ENCODE measurements at regions not wholly inside any gene's neighbourhood (a gene's known extent, or its start where the extent isn't known, plus 50 kb on each side); places are given as distances from the start of the nearest gene placed in this dataset.

DNA sequence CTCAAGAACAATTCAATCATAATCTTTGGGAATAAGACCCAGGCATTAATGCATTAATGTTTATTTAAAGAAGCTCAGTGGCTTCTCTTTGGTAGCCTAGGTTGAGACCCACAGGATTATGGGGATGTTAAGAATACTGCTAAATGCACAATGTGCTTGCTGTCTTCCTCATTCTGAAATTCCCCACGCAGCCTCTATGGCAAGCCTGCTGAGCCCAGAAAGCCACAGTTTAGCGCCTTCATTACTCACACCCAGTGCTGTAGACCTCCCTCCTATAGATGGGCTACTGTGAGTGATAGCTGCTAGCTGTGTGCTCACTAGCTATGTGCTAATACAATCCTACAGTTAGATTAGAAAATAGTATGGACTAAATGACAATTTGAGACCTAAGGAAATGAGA is 90.6 kb downstream of the TNFSF13B start:
- ChIA-PET CTCF (interaction anchor here (1.2 kb wide), 1 partner anchor 37 kb away, joined by 3 read pairs; no protein-coding TSS in a partner anchor), POLR2A (no interaction called here)
- Mint-ChIP-seq H3K27me3 (peaks cover 8% of the 10 kb centered on the region), H3K36me3 (ENCODE audit: low read depth) (no peaks in the 10 kb centered on the region), H3K4me1 (ENCODE audit: low read depth) (no peaks in the 10 kb centered on the region), H3K4me3 (no peak overlapping the region), H3K9me3 (no peaks in the 10 kb centered on the region), H3K27ac (no peak overlapping the region)
- DNase-seq (no peak), ATAC-seq (no peak)
- intact Hi-C loops (cut with micrococcal nuclease) = no loop called here
- TF ChIP-seq, protein P1, sequence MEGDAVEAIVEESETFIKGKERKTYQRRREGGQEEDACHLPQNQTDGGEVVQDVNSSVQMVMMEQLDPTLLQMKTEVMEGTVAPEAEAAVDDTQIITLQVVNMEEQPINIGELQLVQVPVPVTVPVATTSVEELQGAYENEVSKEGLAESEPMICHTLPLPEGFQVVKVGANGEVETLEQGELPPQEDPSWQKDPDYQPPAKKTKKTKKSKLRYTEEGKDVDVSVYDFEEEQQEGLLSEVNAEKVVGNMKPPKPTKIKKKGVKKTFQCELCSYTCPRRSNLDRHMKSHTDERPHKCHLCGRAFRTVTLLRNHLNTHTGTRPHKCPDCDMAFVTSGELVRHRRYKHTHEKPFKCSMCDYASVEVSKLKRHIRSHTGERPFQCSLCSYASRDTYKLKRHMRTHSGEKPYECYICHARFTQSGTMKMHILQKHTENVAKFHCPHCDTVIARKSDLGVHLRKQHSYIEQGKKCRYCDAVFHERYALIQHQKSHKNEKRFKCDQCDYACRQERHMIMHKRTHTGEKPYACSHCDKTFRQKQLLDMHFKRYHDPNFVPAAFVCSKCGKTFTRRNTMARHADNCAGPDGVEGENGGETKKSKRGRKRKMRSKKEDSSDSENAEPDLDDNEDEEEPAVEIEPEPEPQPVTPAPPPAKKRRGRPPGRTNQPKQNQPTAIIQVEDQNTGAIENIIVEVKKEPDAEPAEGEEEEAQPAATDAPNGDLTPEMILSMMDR (IDR thresholded peaks at IDR 0.05) = no peak

DNA sequence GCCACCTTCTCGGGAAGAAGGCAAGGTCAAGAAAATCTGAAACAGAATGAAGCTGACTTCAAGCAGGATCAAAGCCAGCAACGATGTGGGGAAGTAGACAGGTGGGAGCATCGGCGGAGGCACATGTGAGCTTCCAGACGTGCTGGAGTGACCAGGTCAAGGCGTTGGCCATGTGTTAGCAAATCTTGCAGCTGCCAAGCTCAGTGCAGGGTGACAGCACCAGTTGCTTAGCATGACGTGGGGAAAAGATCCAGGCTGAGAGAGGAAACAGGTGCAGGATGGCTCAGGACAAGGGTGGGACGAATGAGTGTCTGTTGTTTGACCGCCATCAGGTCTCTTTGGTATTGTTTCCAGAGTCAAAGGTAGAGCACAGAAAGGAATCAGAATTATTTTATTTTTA is 92.3 kb downstream of the TNFSF13B start:
- TF ChIP-seq, protein P1 (IDR thresholded peaks at IDR 0.05) = no peak
- Mint-ChIP-seq H3K36me3 (ENCODE audit: low read depth) (no peaks in the 10 kb centered on the region), H3K9me3 (no peaks in the 10 kb centered on the region), H3K4me1 (ENCODE audit: low read depth) (no peaks in the 10 kb centered on the region), H3K27me3 (peaks cover 8% of the 10 kb centered on the region), H3K27ac (no peak overlapping the region), H3K4me3 (no peak overlapping the region)
- CTCF ChIA-PET = no interaction called here
- POLR2A ChIA-PET = no interaction called here
- no peak for ATAC-seq
- intact Hi-C loops (cut with micrococcal nuclease) = no loop called here
- no peak for DNase-seq

DNA sequence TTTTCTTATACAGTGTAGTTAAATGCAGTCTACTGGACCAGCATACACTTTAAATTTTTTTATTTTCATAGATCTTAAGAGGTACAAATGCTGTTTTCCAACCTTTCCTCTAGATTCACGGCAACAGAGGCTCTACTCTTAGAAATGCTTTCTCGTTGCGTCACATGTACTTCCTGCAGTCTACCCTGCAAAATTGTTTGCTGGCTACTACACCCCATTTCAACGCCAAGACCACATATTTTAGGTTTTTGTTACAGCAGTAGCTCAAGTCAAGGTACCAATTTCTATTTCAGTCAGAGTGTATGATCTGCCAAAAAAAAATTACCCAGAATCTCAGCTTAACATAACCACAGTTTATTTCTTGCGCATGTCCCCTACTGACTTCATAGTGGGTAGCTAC is 94.1 kb downstream of the TNFSF13B start:
- H3K4me1 Mint-ChIP-seq (ENCODE audit: low read depth) = no peaks in the 10 kb centered on the region
- H3K27me3 Mint-ChIP-seq = peaks cover 8% of the 10 kb centered on the region
- intact Hi-C loops (cut with micrococcal nuclease) = no loop called here
- CTCF ChIA-PET = no interaction called here
- ATAC-seq (no peak), DNase-seq (no peak)
- POLR2A ChIA-PET = no interaction called here
- no peak overlapping the region for H3K4me3 Mint-ChIP-seq
- no peaks in the 10 kb centered on the region for H3K36me3 Mint-ChIP-seq (ENCODE audit: low read depth)
- TF ChIP-seq, protein P1 (IDR thresholded peaks at IDR 0.05) = no peak
- no peak overlapping the region for H3K27ac Mint-ChIP-seq
- no peaks in the 10 kb centered on the region for H3K9me3 Mint-ChIP-seq

DNA sequence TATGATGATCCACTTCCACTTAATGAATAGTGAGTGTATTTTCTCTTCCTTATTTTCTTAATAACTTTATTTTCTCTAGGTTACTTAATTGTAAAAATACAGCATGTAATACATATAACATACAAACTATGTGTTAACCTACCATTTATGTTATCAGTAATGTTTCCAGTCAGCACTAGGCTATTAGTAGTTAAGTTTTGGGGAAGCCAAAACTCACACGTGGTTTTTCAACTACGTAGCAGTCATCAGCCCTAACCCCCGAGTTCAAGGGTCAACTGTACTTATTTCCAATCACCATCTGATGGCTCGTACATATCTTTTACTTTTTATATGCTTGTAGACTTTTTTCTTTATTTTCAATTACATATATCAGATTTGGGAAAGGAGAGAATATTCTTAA is 95.7 kb downstream of the TNFSF13B start:
- CTCF ChIA-PET = no interaction called here
- H3K27ac Mint-ChIP-seq = no peak overlapping the region
- ATAC-seq (no peak), DNase-seq (no peak)
- intact Hi-C loops (cut with micrococcal nuclease) = no loop called here
- H3K4me3 Mint-ChIP-seq = no peak overlapping the region
- TF ChIP-seq, protein P1 (IDR thresholded peaks at IDR 0.05) = no peak
- peaks cover 7% of the 10 kb centered on the region for H3K27me3 Mint-ChIP-seq
- H3K4me1 Mint-ChIP-seq (ENCODE audit: low read depth) = no peaks in the 10 kb centered on the region
- no peaks in the 10 kb centered on the region for H3K9me3 Mint-ChIP-seq
- POLR2A ChIA-PET = no interaction called here
- no peaks in the 10 kb centered on the region for H3K36me3 Mint-ChIP-seq (ENCODE audit: low read depth)

DNA sequence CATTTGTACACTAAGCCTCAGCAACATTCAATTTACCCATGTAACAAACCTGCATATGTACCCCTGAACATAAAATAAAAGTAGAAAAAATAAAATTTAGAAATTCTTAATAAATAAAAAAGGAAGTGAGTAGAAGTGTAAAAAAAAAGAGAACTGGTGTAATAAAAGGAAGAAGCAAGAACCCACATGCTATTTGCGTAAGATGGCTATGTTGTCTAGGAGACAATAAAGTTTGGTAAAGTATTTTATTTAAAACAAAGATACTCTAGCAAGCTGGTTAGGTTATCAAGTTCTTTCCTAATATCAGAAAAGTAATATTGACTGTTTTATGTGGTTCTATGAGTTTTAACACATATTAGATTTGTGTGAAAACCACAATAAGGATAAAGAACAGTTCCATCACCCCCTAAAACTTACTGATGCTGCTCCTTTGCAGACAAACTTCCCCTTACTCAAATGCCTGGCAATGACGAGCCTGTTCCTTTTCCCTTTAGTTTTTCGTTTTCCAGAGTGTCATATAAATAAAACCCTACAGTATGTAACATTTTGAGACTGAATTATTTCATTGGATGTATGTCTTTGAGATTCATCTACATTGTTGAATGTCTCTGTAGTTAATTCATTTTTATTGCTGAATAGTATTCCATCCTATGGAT is 98.9 kb downstream of the TNFSF13B start:
- Mint-ChIP-seq H3K27me3 (peaks cover 2% of the 10 kb centered on the region), H3K4me1 (ENCODE audit: low read depth) (no peaks in the 10 kb centered on the region), H3K4me3 (no peak overlapping the region), H3K36me3 (ENCODE audit: low read depth) (no peaks in the 10 kb centered on the region), H3K27ac (no peak overlapping the region), H3K9me3 (peaks cover 3% of the 10 kb centered on the region)
- ATAC-seq = no peak
- ChIA-PET CTCF (no interaction called here), POLR2A (no interaction called here)
- TF ChIP-seq, protein P1 (IDR thresholded peaks at IDR 0.05) = no peak
- no peak for DNase-seq
- intact Hi-C loops (cut with micrococcal nuclease) = no loop called here

Data from activated CD8-positive, alpha-beta T cell treated with anti-CD3 and anti-CD28 coated beads for 36 hours (primary cell).